CD4-positive, CD25-positive, alpha-beta regulatory T cell (primary cell): ENCODE measurements at regions not wholly inside any gene's neighbourhood (a gene's known extent, or its start where the extent isn't known, plus 50 kb on each side); places are given as distances from the start of the nearest gene placed in this dataset.
"Not testable (repeated sequence)": the region's sequence is repeated elsewhere in the genome, so short reads cannot be mapped to it uniquely, and the experiment has no call there.

ENCODE experiments used
- ATAC-seq, 2 donors: fragments of 150-1000 bp; cut with Tn5 transposase; one replicate each; pipeline ENCODE4 v1.10.0; 2021; ENCODE audit warnings: low read depth in 2 of 2, moderate number of reproducible peaks in 2 of 2, moderate library complexity in 1 of 2
- DNase-seq, 3 donors: peaks; one replicate each; pipeline versions ENCODE4 v3.0.0 to v3.0.0-alpha.2; 2012 to 2022; ENCODE audit warnings: mixed read lengths in 1 of 3
- H3K27ac ChIP-seq: one replicate; pipeline ENCODE4 v1.7.0; 2013; ENCODE audit warnings: mild to moderate bottlenecking, low read length; ENCODE audit not compliant: insufficient read depth, poor library complexity, severe bottlenecking
- H3K27me3 ChIP-seq: one replicate; pipeline ENCODE4 v1.7.0; 2013; ENCODE audit warnings: low read length; ENCODE audit not compliant: control insufficient read depth, insufficient read depth
- H3K36me3 ChIP-seq: one replicate; pipeline ENCODE4 v1.7.0; 2013; ENCODE audit warnings: mild to moderate bottlenecking, low read length, moderate library complexity; ENCODE audit not compliant: control insufficient read depth, insufficient read depth
- H3K4me1 ChIP-seq: 2 replicates; pipeline ENCODE4 v1.7.0; 2013; ENCODE audit warnings: mild to moderate bottlenecking, low read length; ENCODE audit not compliant: insufficient read depth, control insufficient read depth, poor library complexity, severe bottlenecking
- H3K4me3 ChIP-seq: one replicate; pipeline ENCODE4 v1.7.0; 2013; ENCODE audit warnings: low read depth, mild to moderate bottlenecking, low read length, moderate library complexity
- H3K9me3 ChIP-seq, 2 experiments: 1 replicate in 1 of 2; 2 replicates in 1 of 2; pipeline ENCODE4 v1.7.0; 2013; ENCODE audit warnings: low read length in 2 of 2, mild to moderate bottlenecking in 1 of 2, moderate library complexity in 1 of 2; ENCODE audit not compliant: control insufficient read depth in 2 of 2
- H3K27ac Mint-ChIP-seq, 3 donors: one replicate each; pipeline ENCODE4 v1.8.0; 2020 to 2022; ENCODE audit warnings: mild to moderate bottlenecking in 3 of 3, mixed read lengths in 3 of 3, moderate library complexity in 2 of 3
- H3K27me3 Mint-ChIP-seq: one replicate; pipeline ENCODE4 v1.8.0; 2022; ENCODE audit warnings: mild to moderate bottlenecking, mixed read lengths
- H3K36me3 Mint-ChIP-seq: one replicate; pipeline ENCODE4 v1.8.0; 2020; ENCODE audit warnings: mixed read lengths
- H3K4me1 Mint-ChIP-seq, 4 donors: one replicate each; pipeline ENCODE4 v1.8.0; 2020 to 2022; ENCODE audit warnings: mixed read lengths in 4 of 4, mild to moderate bottlenecking in 1 of 4
- H3K4me3 Mint-ChIP-seq, 4 donors: one replicate each; pipeline ENCODE4 v1.8.0; 2020 to 2022; ENCODE audit warnings: mild to moderate bottlenecking in 4 of 4, mixed read lengths in 4 of 4, moderate library complexity in 3 of 4
- H3K9me3 Mint-ChIP-seq, 7 donors: one replicate each; pipeline ENCODE4 v1.8.0; 2020 to 2022; ENCODE audit warnings: mixed read lengths in 7 of 7, mild to moderate bottlenecking in 3 of 7, moderate library complexity in 2 of 7

DNA sequence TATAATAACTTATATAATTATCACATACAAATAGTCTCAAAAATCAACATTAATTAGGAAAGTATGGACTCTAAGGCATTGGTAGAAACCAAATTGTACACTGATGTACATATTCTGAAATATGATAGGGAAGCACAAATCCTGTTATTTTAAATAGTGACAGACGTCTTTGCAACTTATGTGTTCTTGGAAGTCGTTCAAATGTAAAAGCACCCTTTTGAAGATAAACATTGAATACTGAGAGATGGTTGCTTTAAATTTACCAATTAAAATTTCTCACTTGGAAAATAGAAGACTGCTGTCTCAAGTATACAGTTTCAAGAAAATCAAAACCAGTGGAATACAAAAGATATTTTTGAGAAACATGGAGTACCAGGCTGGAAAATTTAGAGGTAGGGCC lies 457.4 kb upstream of the NUDT12 start:
- H3K9me3 Mint-ChIP-seq = peaks cover 0 to 21% (median 9%) of the 10 kb centered on the region in 7 donors
- ATAC-seq (no peak), DNase-seq (no peak)
- no peak overlapping the region for H3K27ac Mint-ChIP-seq
- no peak overlapping the region for H3K4me3 ChIP-seq
- no peaks in the 10 kb centered on the region for H3K27me3 ChIP-seq
- no peaks in the 10 kb centered on the region for H3K36me3 Mint-ChIP-seq
- H3K36me3 ChIP-seq = no peaks in the 10 kb centered on the region
- no peaks in the 10 kb centered on the region for H3K9me3 ChIP-seq
- H3K27me3 Mint-ChIP-seq = peaks cover 4% of the 10 kb centered on the region
- H3K4me1 Mint-ChIP-seq = no peaks in the 10 kb centered on the region
- no peak overlapping the region for H3K4me3 Mint-ChIP-seq
- H3K4me1 ChIP-seq = no peaks in the 10 kb centered on the region
- no peak overlapping the region for H3K27ac ChIP-seq

DNA sequence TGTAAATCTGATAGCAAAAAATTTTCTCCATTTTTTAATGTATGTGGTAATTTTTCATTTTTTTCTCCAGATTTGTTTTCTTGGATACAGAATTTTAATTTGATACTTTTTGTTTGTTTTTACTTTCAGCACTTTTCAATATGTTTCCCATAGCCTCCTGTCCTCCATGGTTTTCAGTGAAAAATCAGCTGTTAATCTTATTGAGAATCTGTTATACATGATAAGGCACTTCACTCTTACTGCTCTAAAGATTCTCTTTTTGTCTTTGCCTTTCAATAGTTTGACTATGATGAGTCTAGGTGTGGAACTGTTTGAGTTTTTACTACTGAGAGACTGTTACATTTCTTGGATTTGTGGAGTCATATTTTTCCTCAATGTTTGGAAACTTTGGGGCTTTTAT lies 455.7 kb upstream of the NUDT12 start:
- Mint-ChIP-seq H3K27ac (no peak overlapping the region), H3K9me3 (peaks cover 0 to 15% (median 6%) of the 10 kb centered on the region in 7 donors), H3K4me1 (no peaks in the 10 kb centered on the region), H3K27me3 (peaks cover 4% of the 10 kb centered on the region), H3K36me3 (no peaks in the 10 kb centered on the region), H3K4me3 (no peak overlapping the region)
- DNase-seq (no peak), ATAC-seq (no peak)
- Histone ChIP-seq H3K4me1 (no peaks in the 10 kb centered on the region), H3K27ac (no peak overlapping the region), H3K27me3 (no peaks in the 10 kb centered on the region), H3K4me3 (no peak overlapping the region), H3K9me3 (no peaks in the 10 kb centered on the region), H3K36me3 (no peaks in the 10 kb centered on the region)

DNA sequence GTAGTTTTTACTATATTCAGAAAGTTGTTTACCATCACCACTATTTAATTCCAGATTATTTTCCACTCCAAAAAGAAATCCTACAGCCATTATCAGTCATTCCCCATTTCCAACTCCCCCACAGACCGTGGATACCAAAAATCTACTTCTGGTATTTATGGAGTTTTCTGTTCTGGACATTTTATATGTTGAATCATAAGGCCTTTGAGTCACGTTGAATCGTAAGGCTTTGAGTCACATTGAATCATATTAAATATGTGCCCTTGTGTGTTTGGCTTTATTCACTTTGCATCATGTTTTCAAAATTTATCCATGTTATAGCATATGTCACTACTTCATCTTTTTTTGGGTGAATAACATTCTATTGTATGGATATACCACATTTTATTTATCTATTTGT lies 454.1 kb upstream of the NUDT12 start:
- Histone ChIP-seq H3K4me1 (no peaks in the 10 kb centered on the region), H3K27ac (no peak overlapping the region), H3K4me3 (no peak overlapping the region), H3K27me3 (no peaks in the 10 kb centered on the region), H3K36me3 (no peaks in the 10 kb centered on the region), H3K9me3 (no peaks in the 10 kb centered on the region)
- H3K27me3 Mint-ChIP-seq = peaks cover 4% of the 10 kb centered on the region
- ATAC-seq (no peak), DNase-seq (no peak)
- no peaks in the 10 kb centered on the region for H3K36me3 Mint-ChIP-seq
- no peaks in the 10 kb centered on the region for H3K4me1 Mint-ChIP-seq
- H3K27ac Mint-ChIP-seq = no peak overlapping the region
- no peak overlapping the region for H3K4me3 Mint-ChIP-seq
- peaks cover 0 to 16% (median 5%) of the 10 kb centered on the region in 7 donors for H3K9me3 Mint-ChIP-seq

GRCh38 chr5:104015765-104016164 lies 453.2 kb upstream of the NUDT12 start:
- no peak overlapping the region for H3K4me3 ChIP-seq
- DNase-seq = no peak
- H3K4me3 Mint-ChIP-seq = no peak overlapping the region
- H3K36me3 ChIP-seq = no peaks in the 10 kb centered on the region
- H3K36me3 Mint-ChIP-seq = no peaks in the 10 kb centered on the region
- no peaks in the 10 kb centered on the region for H3K4me1 ChIP-seq
- H3K9me3 ChIP-seq = no peaks in the 10 kb centered on the region
- H3K4me1 Mint-ChIP-seq = no peaks in the 10 kb centered on the region
- no peak for ATAC-seq
- no peak overlapping the region for H3K27ac Mint-ChIP-seq
- H3K9me3 Mint-ChIP-seq = peaks cover 0 to 16% (median 4%) of the 10 kb centered on the region in 7 donors
- H3K27ac ChIP-seq = no peak overlapping the region
- no peaks in the 10 kb centered on the region for H3K27me3 ChIP-seq
- peaks cover 4% of the 10 kb centered on the region for H3K27me3 Mint-ChIP-seq

DNA sequence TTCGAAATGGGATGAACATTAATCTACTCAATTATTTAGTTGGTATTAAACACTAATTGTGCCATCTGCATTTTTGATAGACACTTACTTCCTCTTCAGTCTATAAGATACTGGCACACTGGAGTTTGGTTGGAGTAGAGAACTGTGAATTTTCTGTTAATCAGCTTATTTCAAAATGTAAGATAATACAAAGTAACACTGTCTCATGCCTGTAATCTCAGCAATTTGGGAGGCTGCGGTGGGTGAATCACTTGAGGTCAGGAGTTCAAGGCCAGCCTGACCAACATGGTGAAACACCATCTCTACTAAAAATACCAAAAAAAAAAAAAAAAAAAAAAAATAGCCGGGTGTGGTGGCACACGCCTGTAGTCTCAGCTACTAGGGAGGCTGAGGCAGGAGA lies 440.2 kb upstream of the NUDT12 start:
- not testable (repeated sequence) for H3K4me3 Mint-ChIP-seq, H3K27me3 Mint-ChIP-seq, H3K36me3 ChIP-seq, H3K27me3 ChIP-seq, H3K4me1 ChIP-seq, H3K36me3 Mint-ChIP-seq, ATAC-seq, H3K9me3 ChIP-seq, H3K4me3 ChIP-seq, H3K27ac Mint-ChIP-seq, DNase-seq, H3K4me1 Mint-ChIP-seq, H3K27ac ChIP-seq
- H3K9me3 Mint-ChIP-seq = peaks cover 0 to 17% (median 3%) of the 10 kb centered on the region in 7 donors

DNA sequence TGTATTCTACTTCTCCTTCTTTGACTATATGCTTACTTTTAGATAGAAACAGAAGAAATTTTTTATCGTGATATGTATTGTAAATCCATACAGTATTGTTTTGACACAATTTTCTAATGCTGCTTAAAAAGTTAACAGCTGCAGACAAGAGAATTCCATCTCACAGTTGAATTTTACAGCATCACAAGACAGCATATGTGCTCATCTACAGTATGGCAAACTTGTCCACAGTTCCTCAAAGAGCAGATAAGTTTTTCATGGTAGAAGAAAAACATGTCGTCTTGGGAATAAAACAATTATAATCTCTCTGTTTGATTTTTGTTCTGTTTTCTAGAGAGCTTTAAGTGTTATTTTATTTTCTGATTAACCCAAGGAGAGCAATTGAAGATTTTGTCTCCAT lies 438.5 kb upstream of the NUDT12 start:
- H3K36me3 Mint-ChIP-seq = no peaks in the 10 kb centered on the region
- Histone ChIP-seq H3K36me3 (no peaks in the 10 kb centered on the region), H3K4me1 (no peaks in the 10 kb centered on the region), H3K27ac (no peak overlapping the region), H3K4me3 (no peak overlapping the region), H3K27me3 (no peaks in the 10 kb centered on the region), H3K9me3 (peaks cover 0 to 2% of the 10 kb centered on the region in 2 experiments)
- ATAC-seq = no peak
- DNase-seq = no peak
- no peaks in the 10 kb centered on the region for H3K4me1 Mint-ChIP-seq
- no peak overlapping the region for H3K27ac Mint-ChIP-seq
- H3K9me3 Mint-ChIP-seq = peaks cover 0 to 17% (median 6%) of the 10 kb centered on the region in 7 donors
- no peaks in the 10 kb centered on the region for H3K27me3 Mint-ChIP-seq
- H3K4me3 Mint-ChIP-seq = no peak overlapping the region

- no peaks in the 10 kb centered on the region for H3K27me3 ChIP-seq
These were observed 430.4 kb upstream of the NUDT12 start for GRCh38 chr5:103993031-103993430.

DNA sequence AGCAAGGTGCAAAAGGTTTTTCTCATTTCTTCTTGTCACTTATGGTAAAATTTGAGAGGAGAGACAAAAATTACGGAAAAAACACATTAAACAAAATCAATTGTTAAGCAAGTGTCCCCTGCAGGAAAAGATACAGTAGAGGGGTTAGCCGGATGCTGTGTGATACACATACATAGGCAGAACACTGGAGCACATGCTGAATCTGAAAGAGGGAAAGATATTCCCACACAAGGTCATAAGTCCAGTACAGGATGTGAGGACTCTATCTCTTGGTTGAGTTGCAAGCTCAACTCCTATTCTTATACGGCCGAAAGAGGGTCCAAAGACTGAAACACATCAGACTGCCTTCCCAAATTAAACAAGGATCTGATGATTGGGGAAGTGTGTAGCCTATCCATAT lies 427.5 kb upstream of the NUDT12 start:
- H3K4me3 ChIP-seq = no peak overlapping the region
- no peaks in the 10 kb centered on the region for H3K36me3 Mint-ChIP-seq
- ATAC-seq = no peak
- DNase-seq = no peak
- no peaks in the 10 kb centered on the region for H3K4me1 ChIP-seq
- H3K4me3 Mint-ChIP-seq = no peak overlapping the region
- no peaks in the 10 kb centered on the region for H3K27me3 Mint-ChIP-seq
- H3K9me3 Mint-ChIP-seq = peaks cover 0 to 9% (median 5%) of the 10 kb centered on the region in 7 donors
- H3K36me3 ChIP-seq = no peaks in the 10 kb centered on the region
- no peaks in the 10 kb centered on the region for H3K27me3 ChIP-seq
- H3K27ac Mint-ChIP-seq = no peak overlapping the region
- H3K27ac ChIP-seq = no peak overlapping the region
- peaks cover 0 to 3% of the 10 kb centered on the region in 2 experiments for H3K9me3 ChIP-seq
- no peaks in the 10 kb centered on the region for H3K4me1 Mint-ChIP-seq

More at GRCh38 chr5:103993031-103993430, 430.4 kb upstream of the NUDT12 start:
- no peak for DNase-seq
- Mint-ChIP-seq H3K4me3 (no peak overlapping the region), H3K9me3 (peaks cover 0 to 9% (median 3%) of the 10 kb centered on the region in 7 donors), H3K27ac (no peak overlapping the region), H3K36me3 (no peaks in the 10 kb centered on the region), H3K4me1 (no peaks in the 10 kb centered on the region), H3K27me3 (no peaks in the 10 kb centered on the region)
- H3K4me1 ChIP-seq = no peaks in the 10 kb centered on the region
- ATAC-seq = no peak
- no peak overlapping the region for H3K4me3 ChIP-seq
- no peaks in the 10 kb centered on the region for H3K36me3 ChIP-seq
- peaks cover 0 to 5% of the 10 kb centered on the region in 2 experiments for H3K9me3 ChIP-seq
- H3K27ac ChIP-seq = no peak overlapping the region
